NCI-H2227 (cell line): ENCODE measurements at regions not wholly inside any gene's neighbourhood (a gene's known extent, or its start where the extent isn't known, plus 50 kb on each side); places are given as distances from the start of the nearest gene placed in this dataset.

ENCODE experiments used
- DNase-seq: peaks from one replicate; lab custom pipeline; 2025; ENCODE audit not compliant: unreplicated experiment; lab: John Stamatoyannopoulos, UW

GRCh38 chr4:103318327-103318726, 120.2 kb upstream of the CENPE start:
- DNase-seq: no peak

GRCh38 chr4:103308248-103308561, 110.1 kb upstream of the CENPE start:
- DNase-seq: peak; percentile 28

GRCh38 chr4:103307453-103308247, 109.5 kb upstream of the CENPE start:
- DNase-seq: peak; percentile 9

GRCh38 chr4:103306870-103307375, 108.8 kb upstream of the CENPE start:
- peak; percentile 42 for DNase-seq

GRCh38 chr4:103305355-103305754, 107.2 kb upstream of the CENPE start:
- peak; percentile 1 for DNase-seq

GRCh38 chr4:103303011-103303410, 104.9 kb upstream of the CENPE start:
- no peak for DNase-seq

- DNase-seq: no peak
Observed at GRCh38 chr4:103292959-103293358, 94.8 kb upstream of the CENPE start.

GRCh38 chr4:103292373-103292772, 94.2 kb upstream of the CENPE start:
- DNase-seq: no peak

GRCh38 chr4:103289186-103289585, 91.0 kb upstream of the CENPE start:
- DNase-seq: no peak

GRCh38 chr4:103272174-103272573, 74.0 kb upstream of the CENPE start:
- DNase-seq: no peak

- DNase-seq: no peak
Observed at GRCh38 chr4:103268746-103269145, 70.6 kb upstream of the CENPE start.

GRCh38 chr4:103264905-103265304, 66.8 kb upstream of the CENPE start:
- no peak for DNase-seq

GRCh38 chr4:103256068-103256467, 57.9 kb upstream of the CENPE start:
- peak; percentile 53 for DNase-seq
